ENCODE measurements at regions not wholly inside any gene's neighbourhood (a gene's known extent, or its start where the extent isn't known, plus 50 kb on each side); places are given as distances from the start of the nearest gene placed in this dataset.
"Not testable (repeated sequence)": the region's sequence is repeated elsewhere in the genome, so short reads cannot be mapped to it uniquely, and the experiment has no call there.

DNA sequence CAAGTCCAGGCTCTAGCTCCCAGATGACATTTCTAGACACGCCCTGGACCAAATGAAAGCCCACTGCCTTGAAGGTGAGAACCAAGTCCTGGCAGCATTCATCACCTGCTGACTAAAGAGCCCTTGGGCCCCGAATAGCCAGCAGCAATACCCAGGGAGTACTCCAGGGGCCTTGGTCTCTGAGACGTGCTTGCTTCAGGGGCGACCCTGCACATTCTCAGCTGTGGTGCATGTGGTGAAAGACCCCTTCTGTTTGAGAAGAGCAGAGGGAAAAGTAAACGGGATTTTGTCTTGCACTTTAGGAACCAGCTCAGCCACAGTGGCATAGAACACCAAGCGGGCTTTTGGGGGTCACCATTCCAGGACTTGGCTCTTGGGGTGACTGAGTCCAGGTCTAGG, 260.5 kb upstream of the MYT1L start:
- no peak for DNase-seq (ENCODE audit: low read depth in 3 of 3)

DNA sequence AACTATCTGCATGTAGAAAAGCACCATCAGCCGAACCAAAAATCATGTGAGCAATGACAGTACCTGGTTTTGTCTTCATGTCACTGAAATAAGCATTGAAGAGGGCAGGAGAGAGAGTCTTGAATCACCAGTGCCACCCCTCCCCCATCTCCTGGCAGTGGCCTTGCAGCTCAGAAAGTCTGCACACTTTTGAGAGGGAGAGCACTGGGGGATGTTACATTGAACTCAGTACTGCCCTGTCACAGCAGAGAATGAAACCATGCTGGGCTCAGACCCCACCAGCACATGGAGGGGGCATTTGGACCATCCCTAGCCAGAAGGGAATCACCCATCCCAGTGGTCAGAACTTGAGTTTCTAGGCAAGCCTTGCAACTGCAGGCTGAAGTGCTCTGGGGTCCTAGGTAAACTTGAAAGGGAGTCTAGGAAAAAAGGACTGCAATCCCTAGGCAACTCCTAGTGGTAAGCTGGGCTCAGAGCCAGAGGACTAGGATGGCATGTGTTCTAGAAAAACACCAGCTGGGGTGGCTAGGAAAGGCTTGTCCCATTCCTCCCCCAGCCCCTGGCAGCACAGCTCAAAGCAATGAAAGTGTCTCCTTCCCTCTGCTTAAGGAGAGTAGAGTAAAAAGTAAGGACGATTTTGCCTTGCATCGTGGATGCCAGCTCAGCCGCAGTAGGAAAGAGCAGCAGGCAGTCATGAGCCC, 259.9 kb upstream of the MYT1L start:
- DNase-seq (ENCODE audit: low read depth in 3 of 3): no peak

DNA sequence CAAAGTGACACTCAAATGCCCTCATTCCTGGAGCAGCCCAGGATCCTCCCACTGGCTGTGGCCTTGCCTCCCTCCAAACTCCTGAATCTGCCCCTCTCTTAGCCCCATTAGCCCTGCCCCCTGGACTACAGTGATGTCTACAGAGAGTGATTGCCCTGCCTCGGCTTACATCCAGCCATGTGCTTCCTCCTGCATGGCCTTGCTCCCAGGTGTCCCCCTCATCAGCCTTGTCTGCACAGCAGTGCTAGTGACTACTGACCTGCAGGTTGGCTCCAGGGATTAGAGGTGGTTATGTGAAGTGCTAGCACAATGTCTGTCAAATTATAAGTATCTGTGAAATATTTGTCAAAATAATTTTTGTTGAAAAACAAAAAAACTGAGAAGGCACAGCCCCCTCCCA, 259.1 kb upstream of the MYT1L start:
- no peak for DNase-seq (ENCODE audit: low read depth in 3 of 3)

DNA sequence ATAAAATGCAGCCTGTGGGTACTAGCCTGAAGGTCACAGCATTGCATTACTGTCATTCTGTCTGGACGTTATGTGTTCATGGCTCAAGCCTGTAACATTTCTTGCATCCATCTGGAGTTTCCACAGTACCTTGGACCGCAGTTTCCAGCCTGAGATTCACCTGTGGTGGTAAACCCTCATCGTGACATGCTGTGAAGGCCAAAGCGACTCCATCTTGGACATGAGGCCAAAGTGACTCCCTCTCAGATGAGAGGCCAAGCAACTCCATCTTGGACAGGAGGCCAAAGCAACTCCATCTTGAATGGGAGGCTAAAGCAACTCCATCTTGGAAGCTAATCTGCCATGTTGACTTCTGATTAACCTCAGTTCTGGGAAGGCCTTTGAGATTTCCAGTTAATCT, 257.7 kb upstream of the MYT1L start:
- no peak for DNase-seq (ENCODE audit: low read depth in 3 of 3)

DNA sequence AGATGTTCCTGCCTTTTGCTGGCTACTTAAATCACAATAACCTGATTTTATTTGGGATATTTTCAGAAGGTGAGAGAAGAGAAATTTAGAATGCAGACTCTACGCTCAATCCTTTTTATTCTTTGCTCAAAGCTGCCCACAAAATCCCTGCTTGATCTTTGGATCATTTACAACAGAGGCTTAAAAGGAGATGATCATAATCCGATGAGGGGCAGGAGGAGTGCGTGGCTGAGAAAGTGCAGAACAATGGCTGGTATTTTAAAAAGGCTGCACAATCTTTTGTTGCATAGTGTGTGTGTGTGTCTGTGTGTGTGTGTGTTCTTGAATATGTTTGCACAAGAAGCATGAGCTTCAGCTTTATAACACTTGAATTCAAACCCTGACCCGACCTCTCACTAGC, 256.3 kb upstream of the MYT1L start:
- DNase-seq (ENCODE audit: low read depth in 3 of 3): no peak

DNA sequence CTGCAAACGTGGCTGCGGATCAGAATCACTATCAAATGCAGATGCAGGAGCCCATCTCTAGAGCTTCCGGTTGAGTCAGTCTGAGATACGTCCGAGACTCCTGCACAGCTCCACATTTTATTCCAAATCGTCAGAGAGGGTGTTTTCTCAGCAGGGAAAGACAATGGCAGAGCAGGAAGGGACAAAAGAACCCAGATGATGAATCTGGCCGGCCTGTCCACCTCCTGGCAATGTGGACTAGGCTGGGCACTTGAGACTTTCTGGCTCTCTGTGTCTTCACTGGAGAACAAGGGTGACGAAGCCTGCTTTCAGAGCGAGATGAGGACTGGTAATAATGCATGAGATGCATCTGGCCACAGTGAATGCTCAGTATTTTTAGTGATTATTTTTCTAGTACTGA, 255.9 kb upstream of the MYT1L start:
- DNase-seq (ENCODE audit: low read depth in 3 of 3): no peak

DNA sequence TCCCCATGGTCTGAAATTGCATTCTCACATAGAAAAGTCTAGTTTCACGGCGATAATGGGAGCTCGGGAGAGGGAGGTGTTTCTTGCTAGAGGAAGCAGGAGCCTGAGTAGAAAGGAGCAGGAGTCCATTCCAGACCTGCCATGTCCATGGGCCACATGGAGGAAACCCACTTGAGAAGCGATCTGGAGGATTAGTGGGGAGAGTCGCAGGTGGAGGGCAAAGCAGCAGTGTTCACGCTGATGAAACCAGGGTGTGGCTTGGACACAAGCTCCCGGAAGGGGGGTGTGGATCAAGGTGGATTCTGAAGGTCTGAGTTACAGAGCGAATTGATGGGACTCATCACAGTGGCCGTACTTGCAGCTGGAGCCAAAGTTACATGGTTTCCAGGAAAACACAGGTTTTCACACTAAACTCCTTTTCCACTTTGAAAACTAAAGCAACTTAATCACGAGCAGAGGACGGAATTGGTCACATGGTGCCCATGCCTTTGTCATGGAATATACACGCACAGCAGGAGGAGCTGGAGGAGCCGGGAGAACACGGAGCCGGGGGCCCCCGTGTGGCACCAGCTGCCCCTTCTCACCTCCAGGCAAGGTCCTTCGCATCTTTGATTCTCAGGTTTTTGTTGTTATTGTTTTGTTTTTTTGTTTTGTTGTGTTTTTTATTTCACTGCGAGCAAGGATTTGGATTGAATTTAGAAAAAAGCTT, 255.1 kb upstream of the MYT1L start:
- no peak for DNase-seq (ENCODE audit: low read depth in 3 of 3)

DNA sequence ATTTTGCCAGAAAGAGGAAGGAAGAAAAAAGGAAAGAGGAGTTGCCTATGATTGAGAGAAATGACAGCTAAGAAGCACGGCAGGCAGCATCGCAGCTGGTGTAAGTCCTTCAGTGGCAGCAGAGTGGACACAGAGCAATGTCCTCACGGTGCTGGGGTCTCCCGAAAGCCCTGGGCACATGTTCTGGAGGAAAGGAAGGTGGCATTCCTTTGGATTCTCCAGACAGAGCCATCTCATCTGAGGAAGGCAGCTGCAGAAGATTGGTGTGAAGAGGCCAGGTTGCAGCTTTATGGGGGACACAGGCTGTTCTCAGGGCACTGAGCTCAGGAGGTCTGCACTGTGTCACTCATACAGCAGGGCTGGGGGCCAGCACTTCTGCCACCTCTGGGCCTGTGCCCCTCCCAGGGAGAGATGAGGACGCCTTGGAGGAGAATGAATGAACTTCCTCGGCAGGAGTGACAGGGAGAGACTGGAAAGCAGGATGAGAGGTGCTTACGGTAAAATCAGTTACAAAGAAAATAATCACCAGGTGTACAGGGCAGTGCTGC, 252.0 kb upstream of the MYT1L start:
- DNase-seq (ENCODE audit: low read depth in 3 of 3): no peak

DNA sequence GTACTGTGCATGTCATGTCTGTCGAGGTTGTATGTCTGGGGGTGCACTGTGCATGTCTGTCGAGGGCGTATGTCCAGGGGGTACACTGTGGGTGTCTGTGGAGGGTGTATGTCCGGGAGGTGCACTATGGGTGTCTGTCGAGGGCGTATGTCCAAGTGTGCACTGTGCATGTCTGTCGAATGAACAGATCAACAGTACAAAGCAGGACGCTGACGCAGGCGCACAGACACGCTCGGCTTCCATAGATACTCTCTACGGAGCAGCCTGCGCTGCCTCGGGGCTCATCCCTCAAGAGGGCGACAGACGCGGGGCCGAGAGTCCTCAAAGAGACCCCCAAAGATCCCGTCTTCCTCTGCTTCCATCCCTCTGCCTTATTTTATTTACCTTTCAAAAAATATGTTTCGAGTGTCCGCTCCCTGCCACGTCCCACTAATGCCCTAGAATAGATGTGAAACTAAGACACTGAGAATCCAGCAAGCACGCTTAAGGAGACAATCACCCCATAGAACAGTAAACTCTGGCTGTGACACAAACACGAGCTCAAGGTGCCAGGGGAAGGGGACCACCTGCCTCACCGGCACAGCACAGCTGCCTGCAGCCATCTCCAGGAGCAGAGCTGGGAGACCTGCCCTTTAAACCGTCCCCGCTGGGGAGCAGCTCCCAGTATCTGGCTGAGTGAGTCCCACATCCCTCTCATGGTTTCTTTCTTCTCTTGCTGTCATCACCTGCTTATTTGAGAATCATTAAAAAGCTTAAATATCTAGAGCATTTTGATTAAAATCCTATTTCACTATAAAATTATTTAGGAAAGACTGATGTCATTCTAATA, 250.5 kb upstream of the MYT1L start:
- DNase-seq (ENCODE audit: low read depth in 3 of 3): no peak

DNA sequence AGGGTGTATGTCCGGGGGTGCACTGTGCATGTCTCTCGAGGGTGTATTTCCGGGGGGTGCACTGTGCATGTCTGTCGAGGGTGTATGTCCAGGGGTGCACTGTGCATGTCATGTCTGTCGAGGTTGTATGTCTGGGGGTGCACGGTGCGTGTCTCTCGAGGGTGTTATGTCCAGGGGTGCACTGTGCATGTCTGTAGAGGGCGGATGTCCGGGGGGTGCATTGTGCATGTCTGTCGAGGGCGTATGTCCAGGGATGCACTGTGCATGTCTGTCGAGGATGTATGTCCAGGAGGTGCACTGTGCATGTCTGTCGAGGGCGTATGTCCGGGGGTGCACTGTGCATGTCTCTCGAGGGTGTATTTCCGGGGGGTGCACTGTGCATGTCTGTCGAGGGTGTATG, 249.8 kb upstream of the MYT1L start:
- DNase-seq (ENCODE audit: low read depth in 3 of 3): not testable (repeated sequence)

DNA sequence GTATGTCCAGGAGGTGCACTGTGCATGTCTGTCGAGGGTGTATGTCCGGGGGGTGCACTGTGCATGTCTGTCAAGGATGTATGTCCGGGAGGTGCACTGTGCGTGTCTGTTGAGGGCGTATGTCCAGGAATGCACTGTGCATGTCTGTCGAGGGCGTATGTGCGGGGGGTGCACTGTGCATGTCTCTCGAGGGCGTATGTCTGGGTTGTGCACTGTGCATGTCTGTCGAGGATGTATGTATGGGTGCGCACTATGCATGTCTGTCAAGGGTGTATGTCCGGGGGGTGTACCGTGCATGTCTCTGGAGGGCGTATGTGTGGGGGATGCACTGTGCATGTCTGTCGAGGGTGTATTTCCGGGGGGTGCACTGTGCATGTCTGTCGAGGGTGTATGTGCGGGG, 249.3 kb upstream of the MYT1L start:
- no peak for DNase-seq (ENCODE audit: low read depth in 3 of 3)

DNA sequence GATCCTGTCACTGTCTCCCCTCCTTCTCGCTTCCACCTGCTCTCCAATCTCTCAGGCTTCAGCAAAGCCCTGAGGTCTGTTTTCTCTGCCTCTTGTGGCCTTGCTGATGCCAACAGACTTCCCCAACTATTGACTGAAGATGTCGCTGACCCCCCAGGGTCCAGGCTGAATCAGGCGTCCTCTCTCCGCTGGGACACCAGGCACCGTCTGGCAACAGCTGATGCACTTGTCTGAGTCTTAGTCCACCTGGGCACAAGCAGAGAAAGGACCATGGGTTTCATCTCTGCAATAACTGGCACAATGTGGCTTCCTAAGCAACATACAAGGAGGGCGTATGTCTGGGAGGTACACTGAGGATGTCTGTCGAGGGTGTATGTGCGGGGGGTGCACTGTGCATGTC, 248.7 kb upstream of the MYT1L start:
- no peak for DNase-seq (ENCODE audit: low read depth in 3 of 3)

DNA sequence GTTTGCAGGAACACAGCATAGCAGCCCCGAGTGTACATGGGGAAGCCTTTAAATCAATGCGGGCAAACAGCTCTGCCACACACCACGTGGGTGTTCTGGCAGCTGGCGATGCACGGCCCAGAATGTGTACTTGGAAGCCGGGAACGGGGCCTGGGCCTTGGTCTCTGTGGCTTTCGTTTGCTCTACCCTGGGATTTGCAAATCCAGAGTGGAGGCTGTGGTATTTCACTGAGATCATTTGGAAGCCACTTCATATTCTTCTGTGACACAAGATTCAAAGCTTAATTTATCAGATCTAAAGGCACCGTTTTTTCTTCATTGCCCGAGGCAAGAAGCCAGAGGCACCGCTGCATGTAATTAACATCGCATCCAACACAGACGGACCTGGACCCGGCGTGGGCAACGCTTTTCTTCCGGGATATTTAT, 246.3 kb upstream of the MYT1L start:
- no peak for DNase-seq (ENCODE audit: low read depth in 3 of 3)

DNA sequence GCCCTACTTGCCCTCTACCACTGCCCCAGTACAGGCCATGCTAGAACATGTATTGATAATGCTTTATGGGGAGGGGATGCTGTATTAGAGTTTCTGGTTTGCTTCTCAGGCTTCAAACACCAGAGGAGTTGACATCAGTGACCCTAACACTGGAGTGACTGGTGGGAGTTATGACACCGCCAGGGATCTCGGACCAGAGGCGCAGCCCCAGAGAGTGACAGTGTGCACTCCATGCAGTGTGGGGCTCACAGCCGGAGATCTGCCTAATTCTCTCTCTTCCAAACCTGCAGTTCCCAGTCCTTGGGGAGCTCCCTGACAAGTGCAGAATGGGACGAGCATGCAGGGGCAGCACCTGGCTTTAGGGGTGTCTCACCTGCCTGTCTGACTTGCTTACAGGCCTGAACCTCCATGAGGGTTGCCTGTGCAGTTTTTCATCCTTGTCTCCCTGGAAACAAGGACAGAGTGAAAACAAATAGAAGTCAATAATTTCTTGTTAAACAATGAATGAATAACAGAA, 244.9 kb upstream of the MYT1L start:
- no peak for DNase-seq (ENCODE audit: low read depth in 3 of 3)

DNA sequence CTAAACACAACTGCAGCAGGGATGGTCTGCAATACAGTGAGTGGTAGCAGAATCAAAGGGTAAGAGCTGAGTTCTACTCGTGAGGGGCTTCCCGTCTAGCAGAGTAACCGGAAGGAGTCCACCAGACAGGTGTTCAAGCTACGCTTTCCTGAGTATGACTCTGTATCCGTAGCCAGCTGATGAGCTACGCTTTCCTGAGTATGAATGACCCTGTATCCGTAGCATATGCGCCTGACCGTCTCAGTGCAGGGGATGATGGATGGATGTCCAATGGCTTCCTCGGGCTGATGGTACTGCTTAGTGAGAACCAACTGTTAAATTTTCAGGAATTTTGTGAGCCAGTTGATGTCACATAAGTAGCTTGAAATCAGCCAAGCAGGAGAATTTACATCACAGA, 244.1 kb upstream of the MYT1L start:
- no peak for DNase-seq (ENCODE audit: low read depth in 3 of 3)

DNA sequence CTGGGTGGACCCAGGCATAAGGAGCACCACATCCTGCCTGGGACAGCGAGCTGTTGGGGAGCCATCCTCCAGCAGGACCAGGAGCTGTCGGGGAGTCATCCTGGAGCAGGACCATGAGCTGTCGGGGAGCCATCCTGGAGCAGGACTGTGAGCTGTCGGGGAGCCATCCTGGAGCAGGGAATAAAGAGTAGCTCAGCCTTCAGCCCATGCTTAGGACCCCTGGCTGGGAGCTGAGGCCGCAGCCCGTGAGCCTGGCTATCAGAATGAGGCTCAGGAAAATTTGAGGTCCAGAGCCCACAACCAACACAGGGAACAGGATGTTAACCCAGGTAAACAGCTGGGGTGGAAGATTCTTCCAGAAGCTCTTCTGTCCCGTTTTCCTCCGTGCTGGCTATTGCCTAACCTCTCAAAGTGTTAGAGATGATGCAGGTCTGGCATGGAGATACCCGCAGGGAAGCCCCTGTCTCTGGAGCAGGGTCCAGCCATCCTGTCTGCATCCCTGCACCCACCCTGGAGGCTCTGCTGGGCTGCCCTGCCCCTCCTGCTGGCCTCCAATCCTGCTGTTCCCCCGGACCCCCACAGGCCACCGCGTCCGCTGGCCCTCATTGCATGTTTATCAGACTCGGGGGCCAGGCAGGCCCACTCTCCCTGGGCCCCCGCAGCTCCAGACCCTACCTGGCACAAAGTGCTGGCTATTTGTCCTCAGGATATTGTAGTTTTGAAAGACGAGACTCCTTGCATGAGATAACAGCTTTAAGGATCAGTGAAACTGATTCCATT, 243.5 kb upstream of the MYT1L start:
- no peak for DNase-seq (ENCODE audit: low read depth in 3 of 3)

DNA sequence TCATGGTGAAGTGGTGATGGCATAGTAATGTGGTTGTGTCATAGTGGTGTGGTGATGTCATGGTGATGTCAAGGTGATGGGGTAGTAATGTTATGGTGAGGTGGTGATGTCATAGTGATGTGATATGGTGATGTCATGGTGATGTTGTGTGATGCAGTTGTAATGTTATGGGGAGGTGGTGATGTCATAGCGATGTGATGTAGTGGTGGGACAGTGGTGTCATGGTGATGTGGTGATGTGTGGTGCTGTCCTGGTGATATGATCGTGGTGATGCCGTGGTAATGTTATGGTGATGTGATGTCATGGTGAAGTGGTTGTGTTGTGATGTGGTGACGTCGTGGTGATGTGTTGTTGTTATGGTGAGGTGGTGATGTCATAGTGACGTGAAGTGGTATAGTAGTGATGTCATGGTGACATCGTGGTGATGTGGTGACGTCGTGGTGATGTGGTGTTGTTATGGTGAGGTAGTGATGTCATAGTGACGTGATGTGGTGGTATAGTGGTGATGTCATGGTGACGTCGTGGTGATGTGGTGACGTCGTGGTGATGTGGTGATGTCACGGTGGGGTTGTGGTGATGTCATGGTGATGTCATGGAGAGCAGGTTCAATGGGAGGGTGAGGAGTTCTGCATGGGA, 242.7 kb upstream of the MYT1L start:
- no peak for DNase-seq (ENCODE audit: low read depth in 3 of 3)

DNA sequence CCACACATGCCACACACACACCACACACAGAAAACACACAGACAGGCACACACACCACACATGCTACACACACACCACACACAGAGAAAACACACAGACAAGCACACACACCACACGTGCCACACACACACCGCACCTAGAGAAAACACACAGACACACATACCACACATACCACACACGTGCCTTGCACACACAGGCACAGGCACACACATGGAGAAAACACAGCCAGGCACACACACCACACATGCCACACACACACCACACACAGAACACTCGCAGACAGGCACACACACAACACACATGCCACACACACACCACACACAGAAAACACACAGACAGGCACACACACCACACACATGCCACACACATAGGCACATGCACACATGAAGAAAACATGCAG, 242.1 kb upstream of the MYT1L start:
- no peak for DNase-seq (ENCODE audit: low read depth in 3 of 3)

DNA sequence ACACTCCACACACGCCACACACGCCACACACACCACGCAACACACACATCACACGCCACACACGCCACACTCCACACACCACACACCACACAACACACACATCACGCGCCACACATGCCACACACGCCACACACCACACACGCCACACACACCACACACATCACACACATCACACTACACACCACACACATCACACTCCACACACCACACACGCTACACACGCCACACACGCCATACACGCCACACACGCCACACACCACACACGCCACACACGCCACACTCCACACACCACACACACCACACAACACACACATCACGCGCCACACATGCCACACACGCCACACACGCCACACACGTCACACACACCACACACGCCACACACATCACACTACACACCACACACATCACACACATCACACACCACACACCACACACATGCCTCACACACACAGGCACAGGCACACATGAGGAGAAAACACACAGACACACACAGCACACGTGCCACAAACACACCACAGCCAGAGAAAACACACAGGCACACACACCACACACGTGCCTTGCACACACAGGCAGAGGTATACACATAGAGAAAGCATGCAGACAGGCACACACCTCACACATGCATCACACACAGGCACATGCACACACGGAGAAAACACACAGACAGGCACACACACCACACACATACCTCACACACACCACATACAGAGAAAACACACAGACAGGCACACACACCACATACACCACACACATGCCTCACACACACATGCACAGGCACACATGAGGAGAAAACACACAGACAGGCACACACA, 241.5 kb upstream of the MYT1L start:
- no peak for DNase-seq (ENCODE audit: low read depth in 3 of 3)
